Type B pancreatic cell (in vitro differentiated cells): ENCODE measurements at regions not wholly inside any gene's neighbourhood (a gene's known extent, or its start where the extent isn't known, plus 50 kb on each side); places are given as distances from the start of the nearest gene placed in this dataset.
"Not testable (repeated sequence)": the region's sequence is repeated elsewhere in the genome, so short reads cannot be mapped to it uniquely, and the experiment has no call there.

Experiments used
- DNase-seq: peaks from one replicate; pipeline ENCODE4 v3.0.0; 2021; ENCODE audit warnings: mixed read lengths; ENCODE audit not compliant: unreplicated experiment; ENCODE audit errors: extremely low spot score
- H3K27ac Mint-ChIP-seq: 2 replicates; pipeline ENCODE4 v1.8.0; 2021; ENCODE audit warnings: mild to moderate bottlenecking, mixed read lengths
- H3K27me3 Mint-ChIP-seq: 2 replicates; pipeline ENCODE4 v1.8.0; 2021; ENCODE audit warnings: mixed read lengths
- H3K36me3 Mint-ChIP-seq: 2 replicates; pipeline ENCODE4 v1.8.0; 2021; ENCODE audit warnings: mixed read lengths
- H3K4me1 Mint-ChIP-seq: one replicate; pipeline ENCODE4 v1.8.0; 2021; ENCODE audit warnings: mixed read lengths; ENCODE audit not compliant: unreplicated experiment
- H3K4me3 Mint-ChIP-seq: 2 replicates; pipeline ENCODE4 v1.8.0; 2021; ENCODE audit warnings: mild to moderate bottlenecking, mixed read lengths
- H3K9me3 Mint-ChIP-seq: 2 replicates; pipeline ENCODE4 v1.8.0; 2021; ENCODE audit warnings: mixed read lengths

- H3K36me3 Mint-ChIP-seq, H3K4me1 Mint-ChIP-seq, H3K9me3 Mint-ChIP-seq, H3K27ac Mint-ChIP-seq, H3K4me3 Mint-ChIP-seq, DNase-seq, H3K27me3 Mint-ChIP-seq: not testable (repeated sequence)
Observed at GRCh38 chr10:46841051-46841593, 70.1 kb upstream of the PTPN20 start.

GRCh38 chr10:46845194-46845593 is 66.0 kb upstream of the PTPN20 start:
- H3K4me1 Mint-ChIP-seq, H3K27ac Mint-ChIP-seq, H3K36me3 Mint-ChIP-seq, DNase-seq, H3K9me3 Mint-ChIP-seq, H3K27me3 Mint-ChIP-seq, H3K4me3 Mint-ChIP-seq: not testable (repeated sequence)

- DNase-seq, H3K9me3 Mint-ChIP-seq, H3K27me3 Mint-ChIP-seq, H3K27ac Mint-ChIP-seq, H3K36me3 Mint-ChIP-seq, H3K4me3 Mint-ChIP-seq, H3K4me1 Mint-ChIP-seq: not testable (repeated sequence)
Observed at GRCh38 chr10:46845640-46846039, 65.6 kb upstream of the PTPN20 start.

- H3K27ac Mint-ChIP-seq, DNase-seq, H3K36me3 Mint-ChIP-seq, H3K27me3 Mint-ChIP-seq, H3K4me1 Mint-ChIP-seq, H3K4me3 Mint-ChIP-seq, H3K9me3 Mint-ChIP-seq: not testable (repeated sequence)
Observed at GRCh38 chr10:46860753-46861152, 50.5 kb upstream of the PTPN20 start.
